Renal pelvis (tissue), 1 donor: ENCODE measurements at regions not wholly inside any gene's neighbourhood (a gene's known extent, or its start where the extent isn't known, plus 50 kb on each side); places are given as distances from the start of the nearest gene placed in this dataset.
A peak's percentile ranks its signal among the peaks of the same experiment; 100 is the strongest.

Source experiments
- DNase-seq: peaks from one replicate; pipeline ENCODE4 v3.0.0-alpha.2; 2013

DNA sequence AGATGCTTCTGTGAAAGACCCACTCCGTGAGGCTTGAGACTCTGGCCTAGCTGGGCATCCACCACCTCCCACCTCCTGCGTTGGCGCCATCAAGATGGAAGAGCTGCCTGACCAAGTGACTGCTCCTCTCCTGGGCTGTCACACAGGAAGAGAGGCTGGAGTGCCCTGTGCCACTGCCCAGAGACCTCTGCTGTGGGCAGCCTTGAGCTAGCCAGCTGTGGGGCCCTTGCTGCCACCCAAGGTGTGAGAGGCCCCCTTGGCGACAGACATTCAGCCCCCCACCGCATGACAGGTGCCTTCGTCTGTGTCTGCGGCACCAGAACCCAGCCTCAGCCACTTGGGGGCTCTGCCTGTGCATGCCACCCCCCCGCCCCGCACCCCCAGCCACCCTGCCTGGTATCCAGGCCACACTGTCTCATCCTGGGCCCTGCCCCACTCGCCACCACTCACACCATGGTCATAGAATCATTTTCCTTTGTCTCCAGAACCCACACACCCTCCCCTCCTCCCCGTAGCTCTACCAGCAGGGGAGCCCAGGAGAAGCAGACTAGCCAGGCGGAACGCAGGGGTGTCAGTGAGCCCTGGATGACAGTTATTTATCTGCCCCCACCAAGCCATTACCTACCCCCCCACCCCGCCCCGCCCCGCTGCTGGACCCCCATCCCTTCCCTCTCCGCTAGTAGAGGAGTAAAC lies 120.9 kb upstream of the LHX1 start:
- DNase-seq, result no peak

GRCh38 chr17:36816907-36817288 lies 120.4 kb upstream of the LHX1 start:
- DNase-seq, result no peak

GRCh38 chr17:36817483-36818048 lies 119.7 kb upstream of the LHX1 start:
- no peak for DNase-seq

GRCh38 chr17:36818134-36818825 lies 119.0 kb upstream of the LHX1 start:
- no peak for DNase-seq

GRCh38 chr17:36823850-36824677 lies 113.2 kb upstream of the LHX1 start:
- no peak for DNase-seq

DNA sequence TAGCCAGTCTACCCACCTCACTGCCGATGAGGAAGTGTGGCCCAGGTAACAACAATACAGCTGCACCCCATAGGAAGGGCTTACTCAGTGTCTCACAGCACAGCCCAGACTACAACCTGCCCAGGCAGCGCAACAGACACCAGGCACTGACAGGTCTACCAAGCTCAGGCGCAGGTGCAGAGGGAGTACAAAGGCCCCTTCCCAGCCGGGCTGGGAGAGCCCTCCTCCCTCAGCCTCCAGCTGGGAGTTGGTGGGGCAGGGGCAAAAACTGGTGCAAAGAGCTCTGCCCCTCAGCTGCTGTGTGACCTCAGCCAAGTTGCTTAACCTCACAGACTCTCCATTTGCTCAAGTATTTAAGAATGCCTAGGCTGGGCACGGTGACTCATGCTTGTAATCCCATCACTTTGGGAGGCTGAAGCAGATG lies 112.6 kb upstream of the LHX1 start:
- no peak for DNase-seq

- DNase-seq, result no peak
Measured at GRCh38 chr17:36825113-36825512, 112.2 kb upstream of the LHX1 start.

DNA sequence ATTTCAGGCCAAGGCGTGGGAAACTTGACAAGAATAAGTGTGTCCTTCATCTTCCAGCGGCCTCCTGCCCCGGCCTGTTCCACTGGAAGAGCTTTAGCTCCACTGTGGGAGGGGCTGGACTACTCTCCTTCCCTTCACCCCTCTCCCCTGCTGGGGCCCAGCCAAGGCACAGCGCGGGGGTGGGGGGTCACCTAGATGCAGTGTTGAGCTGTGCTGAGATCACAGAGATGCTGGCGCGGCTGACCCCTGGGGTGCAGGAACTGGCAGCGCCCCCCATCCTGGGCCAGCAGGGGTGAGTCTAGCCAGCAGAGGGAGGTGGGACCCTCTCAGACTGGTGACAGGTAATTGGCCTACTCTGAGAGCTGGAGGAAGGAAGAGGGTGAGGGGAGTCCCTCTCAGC lies 111.8 kb upstream of the LHX1 start:
- no peak for DNase-seq

DNA sequence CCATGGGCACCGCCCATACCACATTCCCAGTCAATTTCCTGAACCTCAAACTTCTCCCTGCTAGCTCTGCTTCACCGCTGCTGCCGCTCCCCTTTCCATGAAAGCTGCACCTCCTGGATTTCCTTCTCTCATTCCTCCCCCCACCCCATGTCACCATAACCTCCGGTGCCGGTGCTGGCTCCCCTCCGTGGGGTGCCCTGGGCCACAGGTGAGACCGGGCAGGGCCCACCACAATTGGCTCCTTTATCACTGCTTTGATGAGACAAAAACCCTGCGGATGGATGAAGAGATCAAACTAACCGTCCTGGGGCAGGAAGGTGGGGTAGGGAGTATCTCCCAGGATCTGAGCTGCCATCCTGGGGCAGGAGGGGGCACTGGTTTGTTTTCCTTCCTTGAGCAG lies 111.3 kb upstream of the LHX1 start:
- DNase-seq, result no peak

DNA sequence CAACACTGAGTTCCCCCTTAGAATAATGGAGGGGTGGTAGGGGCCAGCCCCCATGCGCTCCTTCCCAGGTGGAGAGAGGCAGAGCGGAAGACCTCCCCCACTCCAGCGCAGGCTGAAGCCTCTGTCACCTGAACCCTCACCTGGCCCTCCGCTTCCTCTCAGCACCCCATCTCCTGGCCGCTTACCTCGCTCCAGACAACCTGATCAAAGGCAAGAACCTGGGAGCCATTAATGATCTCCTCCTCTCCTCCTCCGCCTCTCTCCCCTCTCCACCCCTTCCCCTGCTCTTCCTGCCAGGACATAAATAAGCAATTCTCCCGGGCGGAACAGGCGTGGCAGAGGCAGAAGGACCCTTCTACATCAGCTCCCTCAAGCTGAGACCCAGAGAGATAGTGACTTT lies 110.2 kb upstream of the LHX1 start:
- no peak for DNase-seq

GRCh38 chr17:36829676-36830075 lies 107.6 kb upstream of the LHX1 start:
- DNase-seq, result no peak

DNA sequence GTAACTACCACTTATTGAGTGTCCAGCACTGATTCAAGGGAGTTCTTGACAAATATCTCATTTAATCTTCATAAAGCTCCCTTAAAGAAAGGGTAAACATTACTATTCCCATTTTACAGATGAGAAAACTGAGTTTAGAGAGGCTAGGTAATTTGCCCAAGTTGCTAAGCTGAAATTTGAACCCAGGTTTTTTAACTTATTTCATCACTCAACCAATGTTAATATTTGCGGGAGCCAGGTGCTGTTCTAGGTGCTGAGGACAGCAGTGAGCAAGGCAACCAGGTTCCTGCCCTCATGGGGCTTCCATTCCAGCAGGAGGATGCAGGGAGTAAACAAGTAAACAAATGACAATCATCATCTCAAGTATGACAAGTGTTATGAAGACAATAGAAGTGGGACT lies 104.0 kb upstream of the LHX1 start:
- no peak for DNase-seq

DNA sequence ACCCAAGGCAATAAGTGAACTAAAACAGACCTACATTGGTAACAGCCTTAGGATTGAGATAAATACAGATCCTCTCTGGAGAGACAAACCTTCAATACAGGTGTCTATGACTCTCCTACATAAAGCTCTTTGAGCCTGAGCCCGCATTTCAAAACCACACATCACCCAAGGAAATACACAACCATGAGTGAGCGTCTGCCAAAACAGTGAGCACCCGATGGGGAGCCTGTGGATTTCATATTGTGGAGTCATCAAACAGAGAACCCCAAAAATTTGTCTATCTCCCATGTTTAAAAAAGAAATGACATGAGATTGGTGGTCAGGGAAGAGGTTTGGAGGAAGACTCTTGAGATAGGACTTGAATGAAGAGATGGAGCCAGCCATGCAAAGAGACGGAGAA lies 102.2 kb upstream of the LHX1 start:
- DNase-seq, result no peak

- DNase-seq, result peak; percentile 47
Measured at GRCh38 chr17:36837195-36837938, 99.9 kb upstream of the LHX1 start.

GRCh38 chr17:36837939-36838272 lies 99.4 kb upstream of the LHX1 start:
- no peak for DNase-seq

- DNase-seq, result no peak
Measured at GRCh38 chr17:36839256-36839655, 98.0 kb upstream of the LHX1 start.

GRCh38 chr17:36840796-36841195 lies 96.5 kb upstream of the LHX1 start:
- no peak for DNase-seq

DNA sequence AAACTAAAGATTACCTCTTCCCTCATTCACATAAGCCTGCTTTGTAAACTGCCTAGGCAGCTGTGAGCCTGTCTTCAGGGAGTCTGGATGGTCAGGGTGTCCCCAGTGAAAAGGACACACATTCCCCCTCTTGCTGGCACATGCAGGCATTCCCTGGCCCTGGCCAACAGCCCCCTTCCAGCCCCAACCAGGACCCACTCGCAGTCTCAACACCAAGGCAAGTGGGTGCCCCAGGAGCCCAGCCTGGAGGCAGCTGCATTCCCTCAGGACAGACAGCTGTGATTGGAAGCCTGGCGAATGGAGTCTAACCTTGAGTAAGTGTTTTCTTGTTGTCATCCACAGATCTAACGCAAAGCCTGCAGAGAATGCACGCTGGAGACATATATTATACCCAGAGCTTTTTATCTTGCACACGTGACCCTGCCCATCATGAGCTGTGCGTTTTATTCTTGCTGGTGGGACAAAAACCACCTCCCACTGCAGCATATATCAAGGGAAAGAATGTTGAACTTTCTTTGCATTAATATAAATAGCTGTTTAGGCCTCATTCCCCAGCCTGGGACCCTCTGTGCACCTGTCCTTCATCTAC lies 95.0 kb upstream of the LHX1 start:
- no peak for DNase-seq

- no peak for DNase-seq
Measured at GRCh38 chr17:36842963-36843558, 94.2 kb upstream of the LHX1 start.

GRCh38 chr17:36844013-36844412 lies 93.3 kb upstream of the LHX1 start:
- DNase-seq, result no peak

DNA sequence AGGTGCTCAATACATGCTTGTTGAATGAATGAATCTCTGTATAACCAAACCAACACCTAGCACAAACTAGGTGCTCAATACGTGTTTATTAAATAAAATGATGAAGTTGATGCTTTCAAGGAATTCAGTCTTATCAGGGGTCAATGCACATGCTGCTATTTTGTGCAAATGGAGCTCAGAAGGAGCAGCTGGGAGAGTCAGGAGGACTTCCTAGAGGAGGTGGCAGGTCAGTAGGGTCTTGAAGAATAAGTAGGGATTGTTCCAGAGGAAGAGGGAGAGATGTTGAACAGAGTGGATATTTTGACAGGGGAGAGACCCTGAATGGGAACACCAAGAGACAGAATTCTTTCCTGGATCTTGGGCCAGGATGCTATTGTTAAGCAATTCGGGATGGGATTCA lies 92.7 kb upstream of the LHX1 start:
- no peak for DNase-seq
